HG02610 (cell line): ENCODE measurements at regions not wholly inside any gene's neighbourhood (a gene's known extent, or its start where the extent isn't known, plus 50 kb on each side); places are given as distances from the start of the nearest gene placed in this dataset.
A peak's percentile ranks its signal among the peaks of the same experiment; 100 is the strongest.

Source experiments
- ATAC-seq: cut with Tn5 transposase; IDR thresholded peaks from one replicate; pipeline ENCODE4 v1.9.1; 2021; ENCODE audit warnings: mild to moderate bottlenecking, moderate library complexity; ENCODE audit not compliant: unreplicated experiment

GRCh38 chr4:11132478-11132877 lies 296.2 kb downstream of the HS3ST1 start:
- ATAC-seq, result no peak

- ATAC-seq, result no peak
These were observed 297.2 kb downstream of the HS3ST1 start for GRCh38 chr4:11131491-11131890.

- ATAC-seq, result no peak
These were observed 298.3 kb downstream of the HS3ST1 start for GRCh38 chr4:11130195-11130970.

GRCh38 chr4:11120435-11120834 lies 308.3 kb downstream of the HS3ST1 start:
- ATAC-seq, result no peak

GRCh38 chr4:11119474-11119873 lies 309.2 kb downstream of the HS3ST1 start:
- ATAC-seq, result no peak

GRCh38 chr4:11118513-11118912 lies 310.2 kb downstream of the HS3ST1 start:
- no peak for ATAC-seq

- ATAC-seq, result no peak
These were observed 311.8 kb downstream of the HS3ST1 start for GRCh38 chr4:11116940-11117339.

GRCh38 chr4:11111876-11112275 lies 316.8 kb downstream of the HS3ST1 start:
- ATAC-seq, result no peak

GRCh38 chr4:11111370-11111769 lies 317.3 kb downstream of the HS3ST1 start:
- no peak for ATAC-seq

GRCh38 chr4:11106759-11107158 lies 321.9 kb downstream of the HS3ST1 start:
- ATAC-seq, result no peak

- ATAC-seq, result peak; percentile 96
These were observed 322.5 kb downstream of the HS3ST1 start for GRCh38 chr4:11106190-11106589.

- no peak for ATAC-seq
These were observed 323.0 kb downstream of the HS3ST1 start for GRCh38 chr4:11105715-11106114.

- peak; percentile 71 for ATAC-seq
These were observed 330.2 kb downstream of the HS3ST1 start for GRCh38 chr4:11098461-11098860.

- ATAC-seq, result no peak
These were observed 331.0 kb downstream of the HS3ST1 start for GRCh38 chr4:11097725-11098124.

- no peak for ATAC-seq
These were observed 347.7 kb downstream of the HS3ST1 start for GRCh38 chr4:11081006-11081405.

GRCh38 chr4:11079171-11079570 lies 349.5 kb downstream of the HS3ST1 start:
- no peak for ATAC-seq

- no peak for ATAC-seq
These were observed 354.0 kb downstream of the HS3ST1 start for GRCh38 chr4:11074581-11075241.

GRCh38 chr4:11073621-11074051 lies 355.1 kb downstream of the HS3ST1 start:
- no peak for ATAC-seq

- ATAC-seq, result no peak
These were observed 355.7 kb downstream of the HS3ST1 start for GRCh38 chr4:11072999-11073398.

GRCh38 chr4:11072463-11072862 lies 356.2 kb downstream of the HS3ST1 start:
- no peak for ATAC-seq

- ATAC-seq, result no peak
These were observed 357.9 kb downstream of the HS3ST1 start for GRCh38 chr4:11070813-11071212.

GRCh38 chr4:11069581-11070211 lies 359.0 kb downstream of the HS3ST1 start:
- ATAC-seq, result no peak
